Brain microvascular endothelial cell (primary cell): ENCODE measurements at regions not wholly inside any gene's neighbourhood (a gene's known extent, or its start where the extent isn't known, plus 50 kb on each side); places are given as distances from the start of the nearest gene placed in this dataset.
"Not testable (repeated sequence)": the region's sequence is repeated elsewhere in the genome, so short reads cannot be mapped to it uniquely, and the experiment has no call there.

ENCODE experiments used
- DNase-seq: peaks from one replicate; pipeline ENCODE4 v3.0.0-alpha.2; 2020
- H3K27ac ChIP-seq: fragments of 250-450 bp; sonication (Bioruptor Pico); 2 replicates; pipeline ENCODE4 v1.5.1; 2020; ENCODE audit warnings: mild to moderate bottlenecking, moderate library complexity
- H3K27me3 ChIP-seq: fragments of 250-450 bp; sonication (Bioruptor Pico); replicated peaks from 2 replicates; pipeline ENCODE4 v1.5.1; 2020; ENCODE audit warnings: mild to moderate bottlenecking
- H3K36me3 ChIP-seq: fragments of 250-450 bp; sonication (Bioruptor Pico); replicated peaks from 2 replicates; pipeline ENCODE4 v1.5.1; 2020; ENCODE audit warnings: mild to moderate bottlenecking
- H3K4me3 ChIP-seq: 2 replicates; pipeline ENCODE4 v1.5.1; 2011; ENCODE audit warnings: low read depth, mild to moderate bottlenecking, control low read depth, low read length, moderate library complexity
- CTCF ChIP-seq: IDR thresholded peaks from 2 replicates; pipeline ENCODE4 v1.5.1; 2011; ENCODE audit warnings: low read depth, mild to moderate bottlenecking, moderate library complexity, low read length, control low read depth, inconsistent platforms; ENCODE audit errors: missing control alignments
- in situ Hi-C: cut with HindIII; loops from 2 replicates; pipeline ENCODE4 v1.10.0; 2017; ENCODE audit warnings: low sequenced_read_pairs, low pct_ligation_motif_present

- H3K4me3 ChIP-seq, result no peak overlapping the region
- no peak overlapping the region for H3K27ac ChIP-seq
- H3K36me3 ChIP-seq, result no peaks in the 10 kb centered on the region
- DNase-seq, result no peak
- H3K27me3 ChIP-seq, result no peaks in the 10 kb centered on the region
- in situ Hi-C loops, result no loop called here
- no peak for TF ChIP-seq CTCF
Measured at GRCh38 chr2:2587354-2587753, 256.3 kb upstream of the MYT1L start.

- no peaks in the 10 kb centered on the region for H3K27me3 ChIP-seq
- no peak overlapping the region for H3K4me3 ChIP-seq
- in situ Hi-C loops, result no loop called here
- no peak for TF ChIP-seq CTCF
- H3K36me3 ChIP-seq, result no peaks in the 10 kb centered on the region
- H3K27ac ChIP-seq, result no peak overlapping the region
- no peak for DNase-seq
Measured at GRCh38 chr2:2586931-2587330, 255.9 kb upstream of the MYT1L start.

DNA sequence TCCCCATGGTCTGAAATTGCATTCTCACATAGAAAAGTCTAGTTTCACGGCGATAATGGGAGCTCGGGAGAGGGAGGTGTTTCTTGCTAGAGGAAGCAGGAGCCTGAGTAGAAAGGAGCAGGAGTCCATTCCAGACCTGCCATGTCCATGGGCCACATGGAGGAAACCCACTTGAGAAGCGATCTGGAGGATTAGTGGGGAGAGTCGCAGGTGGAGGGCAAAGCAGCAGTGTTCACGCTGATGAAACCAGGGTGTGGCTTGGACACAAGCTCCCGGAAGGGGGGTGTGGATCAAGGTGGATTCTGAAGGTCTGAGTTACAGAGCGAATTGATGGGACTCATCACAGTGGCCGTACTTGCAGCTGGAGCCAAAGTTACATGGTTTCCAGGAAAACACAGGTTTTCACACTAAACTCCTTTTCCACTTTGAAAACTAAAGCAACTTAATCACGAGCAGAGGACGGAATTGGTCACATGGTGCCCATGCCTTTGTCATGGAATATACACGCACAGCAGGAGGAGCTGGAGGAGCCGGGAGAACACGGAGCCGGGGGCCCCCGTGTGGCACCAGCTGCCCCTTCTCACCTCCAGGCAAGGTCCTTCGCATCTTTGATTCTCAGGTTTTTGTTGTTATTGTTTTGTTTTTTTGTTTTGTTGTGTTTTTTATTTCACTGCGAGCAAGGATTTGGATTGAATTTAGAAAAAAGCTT lies 255.1 kb upstream of the MYT1L start:
- in situ Hi-C loops, result no loop called here
- DNase-seq, result no peak
- no peak overlapping the region for H3K4me3 ChIP-seq
- H3K36me3 ChIP-seq, result no peaks in the 10 kb centered on the region
- no peak for TF ChIP-seq CTCF
- no peaks in the 10 kb centered on the region for H3K27me3 ChIP-seq
- no peak overlapping the region for H3K27ac ChIP-seq

DNA sequence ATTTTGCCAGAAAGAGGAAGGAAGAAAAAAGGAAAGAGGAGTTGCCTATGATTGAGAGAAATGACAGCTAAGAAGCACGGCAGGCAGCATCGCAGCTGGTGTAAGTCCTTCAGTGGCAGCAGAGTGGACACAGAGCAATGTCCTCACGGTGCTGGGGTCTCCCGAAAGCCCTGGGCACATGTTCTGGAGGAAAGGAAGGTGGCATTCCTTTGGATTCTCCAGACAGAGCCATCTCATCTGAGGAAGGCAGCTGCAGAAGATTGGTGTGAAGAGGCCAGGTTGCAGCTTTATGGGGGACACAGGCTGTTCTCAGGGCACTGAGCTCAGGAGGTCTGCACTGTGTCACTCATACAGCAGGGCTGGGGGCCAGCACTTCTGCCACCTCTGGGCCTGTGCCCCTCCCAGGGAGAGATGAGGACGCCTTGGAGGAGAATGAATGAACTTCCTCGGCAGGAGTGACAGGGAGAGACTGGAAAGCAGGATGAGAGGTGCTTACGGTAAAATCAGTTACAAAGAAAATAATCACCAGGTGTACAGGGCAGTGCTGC lies 252.0 kb upstream of the MYT1L start:
- H3K36me3 ChIP-seq, result no peaks in the 10 kb centered on the region
- no peak for DNase-seq
- no peak overlapping the region for H3K27ac ChIP-seq
- TF ChIP-seq CTCF, result no peak
- H3K4me3 ChIP-seq, result no peak overlapping the region
- no peaks in the 10 kb centered on the region for H3K27me3 ChIP-seq
- in situ Hi-C loops, result no loop called here

DNA sequence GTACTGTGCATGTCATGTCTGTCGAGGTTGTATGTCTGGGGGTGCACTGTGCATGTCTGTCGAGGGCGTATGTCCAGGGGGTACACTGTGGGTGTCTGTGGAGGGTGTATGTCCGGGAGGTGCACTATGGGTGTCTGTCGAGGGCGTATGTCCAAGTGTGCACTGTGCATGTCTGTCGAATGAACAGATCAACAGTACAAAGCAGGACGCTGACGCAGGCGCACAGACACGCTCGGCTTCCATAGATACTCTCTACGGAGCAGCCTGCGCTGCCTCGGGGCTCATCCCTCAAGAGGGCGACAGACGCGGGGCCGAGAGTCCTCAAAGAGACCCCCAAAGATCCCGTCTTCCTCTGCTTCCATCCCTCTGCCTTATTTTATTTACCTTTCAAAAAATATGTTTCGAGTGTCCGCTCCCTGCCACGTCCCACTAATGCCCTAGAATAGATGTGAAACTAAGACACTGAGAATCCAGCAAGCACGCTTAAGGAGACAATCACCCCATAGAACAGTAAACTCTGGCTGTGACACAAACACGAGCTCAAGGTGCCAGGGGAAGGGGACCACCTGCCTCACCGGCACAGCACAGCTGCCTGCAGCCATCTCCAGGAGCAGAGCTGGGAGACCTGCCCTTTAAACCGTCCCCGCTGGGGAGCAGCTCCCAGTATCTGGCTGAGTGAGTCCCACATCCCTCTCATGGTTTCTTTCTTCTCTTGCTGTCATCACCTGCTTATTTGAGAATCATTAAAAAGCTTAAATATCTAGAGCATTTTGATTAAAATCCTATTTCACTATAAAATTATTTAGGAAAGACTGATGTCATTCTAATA lies 250.5 kb upstream of the MYT1L start:
- H3K27me3 ChIP-seq, result no peaks in the 10 kb centered on the region
- H3K27ac ChIP-seq, result no peak overlapping the region
- in situ Hi-C loops, result no loop called here
- no peaks in the 10 kb centered on the region for H3K36me3 ChIP-seq
- no peak for DNase-seq
- no peak for TF ChIP-seq CTCF
- H3K4me3 ChIP-seq, result no peak overlapping the region

DNA sequence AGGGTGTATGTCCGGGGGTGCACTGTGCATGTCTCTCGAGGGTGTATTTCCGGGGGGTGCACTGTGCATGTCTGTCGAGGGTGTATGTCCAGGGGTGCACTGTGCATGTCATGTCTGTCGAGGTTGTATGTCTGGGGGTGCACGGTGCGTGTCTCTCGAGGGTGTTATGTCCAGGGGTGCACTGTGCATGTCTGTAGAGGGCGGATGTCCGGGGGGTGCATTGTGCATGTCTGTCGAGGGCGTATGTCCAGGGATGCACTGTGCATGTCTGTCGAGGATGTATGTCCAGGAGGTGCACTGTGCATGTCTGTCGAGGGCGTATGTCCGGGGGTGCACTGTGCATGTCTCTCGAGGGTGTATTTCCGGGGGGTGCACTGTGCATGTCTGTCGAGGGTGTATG lies 249.8 kb upstream of the MYT1L start:
- H3K27me3 ChIP-seq, H3K4me3 ChIP-seq, H3K27ac ChIP-seq, H3K36me3 ChIP-seq, DNase-seq, in situ Hi-C loops: not testable (repeated sequence)
